HG03060 (cell line): ENCODE measurements at regions not wholly inside any gene's neighbourhood (a gene's known extent, or its start where the extent isn't known, plus 50 kb on each side); places are given as distances from the start of the nearest gene placed in this dataset.
A peak's percentile ranks its signal among the peaks of the same experiment; 100 is the strongest.

Experiments
- ATAC-seq: cut with Tn5 transposase; IDR thresholded peaks from one replicate; pipeline ENCODE4 v1.9.1; 2021; ENCODE audit warnings: low read depth, moderate number of reproducible peaks; ENCODE audit not compliant: unreplicated experiment

- no peak for ATAC-seq
These were observed 104.5 kb upstream of the VEGFC start for GRCh38 chr4:176897226-176897625.

GRCh38 chr4:176898791-176899190 lies 106.1 kb upstream of the VEGFC start:
- ATAC-seq, result no peak

GRCh38 chr4:176902710-176903323 lies 110.1 kb upstream of the VEGFC start:
- ATAC-seq, result peak; percentile 99

GRCh38 chr4:176906709-176907108 lies 114.0 kb upstream of the VEGFC start:
- ATAC-seq, result no peak

DNA sequence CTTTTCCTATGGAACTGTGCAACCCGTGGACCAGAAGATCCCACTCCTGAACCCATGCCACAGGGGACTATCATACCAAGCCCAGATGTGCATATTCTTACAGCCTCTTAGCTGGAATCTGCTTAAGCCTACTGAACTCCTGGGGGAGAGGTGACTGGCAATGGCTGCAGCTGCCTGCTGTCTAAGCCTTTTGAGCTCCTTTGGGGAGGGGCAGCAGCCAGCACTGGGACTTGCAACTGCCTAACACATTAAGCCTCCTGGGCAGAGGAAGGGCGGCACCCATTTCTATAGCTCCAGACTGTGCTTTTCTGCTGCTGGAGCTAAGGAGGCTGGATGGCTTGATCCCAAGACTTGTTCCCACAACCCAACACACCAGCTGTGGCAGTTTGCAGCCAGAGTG lies 117.9 kb upstream of the VEGFC start:
- no peak for ATAC-seq

DNA sequence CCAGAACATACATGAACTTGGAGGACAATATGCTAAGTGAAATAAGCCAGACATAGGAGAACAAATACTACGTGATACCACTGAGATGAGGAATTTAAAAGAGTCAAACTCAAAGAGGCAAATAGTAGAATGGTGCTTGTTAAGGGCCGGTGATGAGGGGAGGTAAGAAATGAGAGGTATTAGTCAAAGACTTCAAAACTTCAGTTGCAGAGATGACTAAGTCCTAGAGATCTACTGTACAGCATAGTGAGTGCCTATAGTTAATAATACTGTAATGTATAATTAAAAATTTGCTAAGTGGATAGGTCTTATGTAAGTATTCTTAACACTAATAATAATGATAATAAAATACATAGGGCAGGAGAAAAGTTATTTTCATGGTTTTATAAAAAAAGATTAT lies 126.9 kb upstream of the VEGFC start:
- no peak for ATAC-seq

- no peak for ATAC-seq
These were observed 128.0 kb upstream of the VEGFC start for GRCh38 chr4:176920694-176921093.

GRCh38 chr4:176921256-176921655 lies 128.5 kb upstream of the VEGFC start:
- ATAC-seq, result no peak

DNA sequence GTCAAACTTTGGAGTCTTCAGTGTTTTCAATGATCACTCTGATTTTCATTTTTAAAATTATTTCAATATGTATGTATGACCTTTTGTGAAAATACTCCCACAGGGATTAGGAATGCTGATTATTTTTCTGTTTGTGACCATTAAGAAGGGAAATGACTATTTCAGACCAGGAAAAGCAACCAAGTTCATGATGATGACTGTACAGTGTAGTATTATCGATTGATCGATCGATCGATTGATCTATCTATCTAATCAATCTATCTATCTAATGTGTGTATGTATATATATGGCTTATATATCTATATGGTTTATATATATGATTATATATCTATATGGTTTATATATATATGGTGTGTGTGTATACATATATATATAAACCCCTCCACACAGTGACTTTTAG lies 131.5 kb upstream of the VEGFC start:
- no peak for ATAC-seq

DNA sequence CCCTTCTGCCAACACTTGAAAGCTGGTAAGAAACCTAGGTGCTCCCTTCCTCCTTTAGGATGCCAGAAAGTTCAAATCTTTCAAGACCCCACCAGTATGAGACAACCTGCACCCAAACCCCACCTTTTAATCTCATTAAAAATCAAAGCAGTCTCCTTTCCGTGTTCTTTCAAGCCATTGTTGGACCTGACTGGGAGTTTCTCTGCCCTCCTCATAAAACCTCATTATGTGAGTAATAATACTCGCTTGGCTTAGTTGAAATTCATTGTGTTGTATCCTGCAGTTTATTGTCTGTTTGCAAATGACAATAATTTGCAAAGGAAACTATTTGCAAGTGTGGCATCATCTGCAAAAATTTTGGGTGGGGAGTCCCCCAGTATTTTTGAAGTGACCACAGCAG lies 133.2 kb upstream of the VEGFC start:
- no peak for ATAC-seq

DNA sequence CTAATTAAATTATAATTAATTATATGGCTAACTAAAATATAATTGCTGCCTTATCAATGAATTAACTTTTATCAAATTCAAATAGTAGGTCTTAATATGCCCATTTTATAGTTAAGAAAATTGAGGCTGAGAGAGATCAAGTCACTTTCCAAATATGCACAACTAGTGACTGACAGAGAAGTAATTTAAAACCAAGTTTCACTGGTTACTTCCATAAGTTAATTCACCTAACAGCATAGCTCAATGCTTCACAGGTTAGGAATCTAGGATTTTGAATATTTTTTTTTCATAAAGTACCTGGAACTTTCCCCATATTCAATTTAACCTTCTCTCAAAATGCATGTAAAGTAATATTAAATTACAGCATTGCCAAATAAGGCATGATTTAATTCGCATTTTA lies 134.4 kb upstream of the VEGFC start:
- ATAC-seq, result no peak

DNA sequence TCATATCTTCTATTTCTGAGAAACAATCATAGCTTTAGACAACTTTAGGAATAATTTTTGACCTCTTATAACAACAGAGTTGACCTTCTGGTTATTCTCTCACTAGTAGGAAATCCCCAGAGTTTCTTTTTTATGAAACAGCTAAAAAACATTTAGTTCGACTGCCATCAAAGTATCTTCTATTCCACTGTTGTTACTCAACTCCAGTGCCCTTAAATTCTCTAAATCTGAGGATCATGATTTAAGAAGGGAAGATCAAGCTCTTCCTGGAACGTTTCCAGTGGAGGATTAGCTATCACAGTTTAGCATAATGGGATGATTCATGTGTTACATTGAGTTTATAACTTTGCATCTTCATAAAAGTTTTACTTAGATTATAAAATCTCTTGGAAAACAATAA lies 134.9 kb upstream of the VEGFC start:
- ATAC-seq, result no peak

GRCh38 chr4:176939445-176939844 lies 146.7 kb upstream of the VEGFC start:
- ATAC-seq, result no peak

DNA sequence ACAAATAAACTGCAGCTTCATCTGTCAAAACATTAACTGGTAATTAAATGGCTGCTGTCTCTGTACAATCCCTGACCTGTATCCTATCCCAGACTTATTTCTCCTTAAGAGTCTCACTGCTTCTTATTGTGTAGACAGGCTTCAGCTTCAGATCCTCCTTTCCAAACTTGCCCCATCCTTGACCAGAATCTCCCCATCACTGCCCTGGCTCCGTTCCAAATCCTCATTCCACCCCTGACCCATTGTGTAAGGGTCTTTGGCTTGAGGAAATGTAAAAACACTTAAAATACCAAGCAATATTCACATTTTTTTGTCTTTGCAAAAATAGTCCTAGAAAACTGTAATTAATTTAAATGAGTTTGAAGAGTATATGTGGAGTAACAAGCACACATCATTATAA lies 152.6 kb upstream of the VEGFC start:
- no peak for ATAC-seq

DNA sequence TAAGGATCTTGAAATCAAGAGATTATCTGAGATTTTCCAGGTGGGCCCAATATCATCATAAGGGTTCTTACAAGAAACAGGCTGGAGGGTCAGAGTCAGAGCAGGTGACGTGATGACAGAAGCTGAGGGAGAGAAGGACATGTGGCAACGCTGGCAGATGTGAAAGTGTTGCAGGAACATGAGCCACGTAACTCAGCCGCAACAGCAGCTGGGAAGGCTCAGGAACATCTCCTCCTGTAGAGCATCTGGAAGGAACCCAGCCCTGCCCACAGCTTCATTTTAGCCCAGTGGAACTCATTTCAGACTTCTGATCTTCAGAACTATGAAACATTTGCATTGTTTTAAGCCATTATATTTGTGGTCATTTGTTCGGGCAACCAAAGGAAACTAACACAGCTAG lies 156.3 kb upstream of the VEGFC start:
- no peak for ATAC-seq

DNA sequence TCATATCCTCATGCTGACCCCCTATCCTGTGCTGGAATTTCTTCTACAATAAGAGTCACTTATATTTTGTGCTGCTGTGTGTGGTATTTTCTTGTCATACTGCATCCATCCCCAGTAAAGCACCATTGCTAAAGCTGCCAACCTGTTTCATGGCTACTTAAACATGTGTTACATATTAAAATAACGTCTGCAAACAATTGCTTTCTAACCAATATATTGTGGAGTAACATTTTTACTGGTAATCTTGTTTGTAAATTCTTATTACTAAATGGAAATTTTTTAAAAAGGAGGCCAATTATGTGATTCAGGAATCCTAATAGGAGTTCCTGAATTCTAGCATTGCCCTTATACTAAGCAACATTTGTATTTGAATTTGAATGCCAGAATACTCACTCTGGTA lies 160.3 kb upstream of the VEGFC start:
- no peak for ATAC-seq

GRCh38 chr4:176957353-176958118 lies 164.8 kb upstream of the VEGFC start:
- ATAC-seq, result no peak

GRCh38 chr4:176959980-176960379 lies 167.3 kb upstream of the VEGFC start:
- no peak for ATAC-seq

GRCh38 chr4:176963121-176963520 lies 170.4 kb upstream of the VEGFC start:
- ATAC-seq, result no peak

DNA sequence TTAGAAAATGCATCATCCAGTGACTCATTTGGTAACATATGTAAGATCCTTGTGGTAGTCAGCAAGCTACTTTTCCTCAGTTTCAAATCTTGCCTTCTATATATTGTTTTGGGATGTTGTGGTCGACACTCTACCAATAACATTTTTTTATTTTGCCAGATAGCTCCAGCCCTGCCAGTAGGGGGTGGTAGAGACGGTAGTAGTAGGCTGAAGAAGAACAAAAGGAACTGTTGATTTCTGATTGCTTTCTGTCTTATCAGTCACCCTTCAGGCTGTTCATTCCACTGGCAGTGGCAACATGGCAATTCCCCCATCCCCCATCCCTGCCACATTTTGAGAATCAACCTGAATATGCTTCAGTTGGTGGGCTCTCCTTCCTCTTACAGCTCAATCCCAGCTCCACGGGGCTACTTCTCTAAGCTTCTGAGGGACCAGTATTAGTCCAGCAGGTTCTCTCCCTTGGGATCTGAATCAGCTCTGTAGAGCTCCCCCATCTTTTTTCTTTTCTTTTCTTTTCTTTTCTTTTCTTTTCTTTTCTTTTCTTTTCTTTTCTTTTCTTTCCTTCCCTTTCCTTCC lies 171.5 kb upstream of the VEGFC start:
- ATAC-seq, result no peak

GRCh38 chr4:176967586-176967985 lies 174.9 kb upstream of the VEGFC start:
- ATAC-seq, result no peak

- ATAC-seq, result no peak
These were observed 175.4 kb upstream of the VEGFC start for GRCh38 chr4:176968094-176968493.
